HG03175 (cell line): ENCODE measurements at regions not wholly inside any gene's neighbourhood (a gene's known extent, or its start where the extent isn't known, plus 50 kb on each side); places are given as distances from the start of the nearest gene placed in this dataset.
"Not testable (repeated sequence)": the region's sequence is repeated elsewhere in the genome, so short reads cannot be mapped to it uniquely, and the experiment has no call there.

Experiments
- ATAC-seq: cut with Tn5 transposase; IDR thresholded peaks from one replicate; pipeline ENCODE4 v1.9.1; 2021; ENCODE audit warnings: mild to moderate bottlenecking, moderate library complexity; ENCODE audit not compliant: unreplicated experiment

GRCh38 chr18:43341014-43341413 is 63.7 kb upstream of the SYT4 start:
- no peak for ATAC-seq

- ATAC-seq, result no peak
Observed at GRCh38 chr18:43350176-43350575, 72.9 kb upstream of the SYT4 start.

- no peak for ATAC-seq
Observed at GRCh38 chr18:43364535-43364934, 87.2 kb upstream of the SYT4 start.

GRCh38 chr18:43367895-43368294 is 90.6 kb upstream of the SYT4 start:
- ATAC-seq, result no peak

- ATAC-seq, result not testable (repeated sequence)
Observed at GRCh38 chr18:43369311-43369710, 92.0 kb upstream of the SYT4 start.

- no peak for ATAC-seq
Observed at GRCh38 chr18:43372773-43373172, 95.5 kb upstream of the SYT4 start.

GRCh38 chr18:43380104-43380672 is 102.9 kb upstream of the SYT4 start:
- no peak for ATAC-seq

- ATAC-seq, result no peak
Observed at GRCh38 chr18:43382641-43383403, 105.5 kb upstream of the SYT4 start.

GRCh38 chr18:43389163-43389562 is 111.9 kb upstream of the SYT4 start:
- no peak for ATAC-seq

GRCh38 chr18:43392168-43392567 is 114.9 kb upstream of the SYT4 start:
- no peak for ATAC-seq

- ATAC-seq, result no peak
Observed at GRCh38 chr18:43393174-43393573, 115.9 kb upstream of the SYT4 start.

- no peak for ATAC-seq
Observed at GRCh38 chr18:43396266-43396665, 119.0 kb upstream of the SYT4 start.

- ATAC-seq, result no peak
Observed at GRCh38 chr18:43398601-43399000, 121.3 kb upstream of the SYT4 start.

- ATAC-seq, result no peak
Observed at GRCh38 chr18:43405097-43405496, 127.8 kb upstream of the SYT4 start.

GRCh38 chr18:43414006-43414405 is 136.7 kb upstream of the SYT4 start:
- no peak for ATAC-seq

GRCh38 chr18:43420091-43420490 is 142.8 kb upstream of the SYT4 start:
- ATAC-seq, result no peak

- no peak for ATAC-seq
Observed at GRCh38 chr18:43420950-43421349, 143.7 kb upstream of the SYT4 start.

GRCh38 chr18:43422518-43422917 is 145.2 kb upstream of the SYT4 start:
- no peak for ATAC-seq

- no peak for ATAC-seq
Observed at GRCh38 chr18:43435851-43436250, 158.6 kb upstream of the SYT4 start.

GRCh38 chr18:43442131-43442530 is 164.8 kb upstream of the SYT4 start:
- ATAC-seq, result no peak

GRCh38 chr18:43442571-43442970 is 165.3 kb upstream of the SYT4 start:
- no peak for ATAC-seq

- no peak for ATAC-seq
Observed at GRCh38 chr18:43465483-43465882, 188.2 kb upstream of the SYT4 start.

GRCh38 chr18:43471873-43472272 is 194.6 kb upstream of the SYT4 start:
- no peak for ATAC-seq
